ENCODE measurements at regions not wholly inside any gene's neighbourhood (a gene's known extent, or its start where the extent isn't known, plus 50 kb on each side); places are given as distances from the start of the nearest gene placed in this dataset.

- no peak for DNase-seq
- ATAC-seq: no peak
- CTCF ChIA-PET: no interaction called here
- peaks cover 0 to 3% (median 0%) of the 10 kb centered on the region in 7 donors for H3K4me1 Mint-ChIP-seq
- no peaks in the 10 kb centered on the region for H3K36me3 Mint-ChIP-seq
- no peaks in the 10 kb centered on the region for H3K9me3 ChIP-seq (ENCODE audit: control insufficient read depth in 2 of 3, low read length in 3 of 3)
- no peak overlapping the region for H3K4me3 Mint-ChIP-seq
- H3K27ac Mint-ChIP-seq: no peak overlapping the region
- H3K9me3 Mint-ChIP-seq: peaks cover 0 to 1% (median 0%) of the 10 kb centered on the region in 11 donors
- H3K27me3 Mint-ChIP-seq: peaks cover 0 to 25% (median 0%) of the 10 kb centered on the region in 5 donors
- H3K27me3 ChIP-seq (ENCODE audit: control insufficient read depth in 2 of 2, insufficient read depth in 2 of 2, low read length in 2 of 2): no peaks in the 10 kb centered on the region
- POLR2A ChIA-PET: no interaction called here
- no peaks in the 10 kb centered on the region for H3K4me1 ChIP-seq (ENCODE audit: control insufficient read depth in 2 of 2, insufficient read depth in 2 of 2, low read length in 2 of 2)
- no peak overlapping the region for H3K4me3 ChIP-seq (ENCODE audit: low read length)
- H3K36me3 ChIP-seq (ENCODE audit: control insufficient read depth in 2 of 3, insufficient read depth in 3 of 3, low read length in 3 of 3): no peaks in the 10 kb centered on the region
- intact Hi-C loops (cut with micrococcal nuclease): no loop called here
- no peak overlapping the region for H3K27ac ChIP-seq (ENCODE audit: low read depth, low read length)
These were observed 82.9 kb upstream of the APBB1IP start for GRCh38 chr10:26355241-26355640.

GRCh38 chr10:26357203-26357602 lies 80.9 kb upstream of the APBB1IP start:
- H3K9me3 ChIP-seq (ENCODE audit: control insufficient read depth in 2 of 3, low read length in 3 of 3): no peaks in the 10 kb centered on the region
- Mint-ChIP-seq H3K4me3 (no peak overlapping the region), H3K9me3 (no peaks in the 10 kb centered on the region), H3K27me3 (peaks cover 0 to 30% (median 0%) of the 10 kb centered on the region in 5 donors), H3K36me3 (no peaks in the 10 kb centered on the region), H3K27ac (no peak overlapping the region), H3K4me1 (peaks cover 0 to 3% (median 0%) of the 10 kb centered on the region in 7 donors)
- DNase-seq: no peak
- CTCF ChIA-PET: no interaction called here
- ATAC-seq: no peak
- H3K4me1 ChIP-seq (ENCODE audit: control insufficient read depth in 2 of 2, insufficient read depth in 2 of 2, low read length in 2 of 2): no peaks in the 10 kb centered on the region
- H3K4me3 ChIP-seq (ENCODE audit: low read length): no peak overlapping the region
- intact Hi-C loops (cut with micrococcal nuclease): no loop called here
- H3K27me3 ChIP-seq (ENCODE audit: control insufficient read depth in 2 of 2, insufficient read depth in 2 of 2, low read length in 2 of 2): no peaks in the 10 kb centered on the region
- H3K36me3 ChIP-seq (ENCODE audit: control insufficient read depth in 2 of 3, insufficient read depth in 3 of 3, low read length in 3 of 3): no peaks in the 10 kb centered on the region
- H3K27ac ChIP-seq (ENCODE audit: low read depth, low read length): no peak overlapping the region
- POLR2A ChIA-PET: no interaction called here

GRCh38 chr10:26358071-26358470 lies 80.1 kb upstream of the APBB1IP start:
- Mint-ChIP-seq H3K27me3 (peaks cover 0 to 28% (median 0%) of the 10 kb centered on the region in 5 donors), H3K27ac (no peak overlapping the region), H3K36me3 (no peaks in the 10 kb centered on the region), H3K4me3 (no peak overlapping the region), H3K4me1 (no peaks in the 10 kb centered on the region), H3K9me3 (no peaks in the 10 kb centered on the region)
- DNase-seq (no peak), ATAC-seq (no peak)
- Histone ChIP-seq H3K4me3 (ENCODE audit: low read length) (no peak overlapping the region), H3K27ac (ENCODE audit: low read depth, low read length) (no peak overlapping the region), H3K9me3 (ENCODE audit: control insufficient read depth in 2 of 3, low read length in 3 of 3) (no peaks in the 10 kb centered on the region), H3K36me3 (ENCODE audit: control insufficient read depth in 2 of 3, insufficient read depth in 3 of 3, low read length in 3 of 3) (no peaks in the 10 kb centered on the region), H3K27me3 (ENCODE audit: control insufficient read depth in 2 of 2, insufficient read depth in 2 of 2, low read length in 2 of 2) (no peaks in the 10 kb centered on the region), H3K4me1 (ENCODE audit: control insufficient read depth in 2 of 2, insufficient read depth in 2 of 2, low read length in 2 of 2) (no peaks in the 10 kb centered on the region)
- CTCF ChIA-PET: no interaction called here
- POLR2A ChIA-PET: no interaction called here
- intact Hi-C loops (cut with micrococcal nuclease): no loop called here

- Mint-ChIP-seq H3K9me3 (no peaks in the 10 kb centered on the region), H3K4me1 (peaks cover 0 to 2% (median 0%) of the 10 kb centered on the region in 7 donors), H3K27me3 (peaks cover 0 to 28% (median 0%) of the 10 kb centered on the region in 5 donors), H3K27ac (no peak overlapping the region), H3K4me3 (no peak overlapping the region), H3K36me3 (no peaks in the 10 kb centered on the region)
- no peaks in the 10 kb centered on the region for H3K4me1 ChIP-seq (ENCODE audit: control insufficient read depth in 2 of 2, insufficient read depth in 2 of 2, low read length in 2 of 2)
- H3K36me3 ChIP-seq (ENCODE audit: control insufficient read depth in 2 of 3, insufficient read depth in 3 of 3, low read length in 3 of 3): no peaks in the 10 kb centered on the region
- no peak for DNase-seq
- no peak overlapping the region for H3K27ac ChIP-seq (ENCODE audit: low read depth, low read length)
- POLR2A ChIA-PET: no interaction called here
- CTCF ChIA-PET: interaction anchor here (0.9 kb wide), 1 partner anchor 15 kb away, joined by 4 read pairs; no protein-coding TSS in a partner anchor
- no peak for ATAC-seq
- intact Hi-C loops (cut with micrococcal nuclease): loop anchor here in 1 of 2 donors (1.0 kb wide), 1 partner anchor 71 kb away; no protein-coding TSS in a partner anchor
- no peaks in the 10 kb centered on the region for H3K9me3 ChIP-seq (ENCODE audit: control insufficient read depth in 2 of 3, low read length in 3 of 3)
- H3K27me3 ChIP-seq (ENCODE audit: control insufficient read depth in 2 of 2, insufficient read depth in 2 of 2, low read length in 2 of 2): no peaks in the 10 kb centered on the region
- H3K4me3 ChIP-seq (ENCODE audit: low read length): no peak overlapping the region
These were observed 78.5 kb upstream of the APBB1IP start for GRCh38 chr10:26359670-26360069.

- Mint-ChIP-seq H3K27me3 (peaks cover 0 to 19% (median 0%) of the 10 kb centered on the region in 5 donors), H3K36me3 (no peaks in the 10 kb centered on the region), H3K4me1 (peaks cover 0 to 2% (median 0%) of the 10 kb centered on the region in 7 donors), H3K9me3 (no peaks in the 10 kb centered on the region), H3K4me3 (no peak overlapping the region), H3K27ac (no peak overlapping the region)
- Histone ChIP-seq H3K36me3 (ENCODE audit: control insufficient read depth in 2 of 3, insufficient read depth in 3 of 3, low read length in 3 of 3) (no peaks in the 10 kb centered on the region), H3K27me3 (ENCODE audit: control insufficient read depth in 2 of 2, insufficient read depth in 2 of 2, low read length in 2 of 2) (no peaks in the 10 kb centered on the region), H3K9me3 (ENCODE audit: control insufficient read depth in 2 of 3, low read length in 3 of 3) (no peaks in the 10 kb centered on the region), H3K4me1 (ENCODE audit: control insufficient read depth in 2 of 2, insufficient read depth in 2 of 2, low read length in 2 of 2) (no peaks in the 10 kb centered on the region), H3K27ac (ENCODE audit: low read depth, low read length) (no peak overlapping the region), H3K4me3 (ENCODE audit: low read length) (no peak overlapping the region)
- DNase-seq: no peak
- no peak for ATAC-seq
- ChIA-PET CTCF (no interaction called here), POLR2A (no interaction called here)
- intact Hi-C loops (cut with micrococcal nuclease): no loop called here
These were observed 76.8 kb upstream of the APBB1IP start for GRCh38 chr10:26361351-26361750.

GRCh38 chr10:26361971-26362370 lies 76.2 kb upstream of the APBB1IP start:
- intact Hi-C loops (cut with micrococcal nuclease): no loop called here
- CTCF ChIA-PET: no interaction called here
- Histone ChIP-seq H3K36me3 (ENCODE audit: control insufficient read depth in 2 of 3, insufficient read depth in 3 of 3, low read length in 3 of 3) (no peaks in the 10 kb centered on the region), H3K27ac (ENCODE audit: low read depth, low read length) (no peak overlapping the region), H3K9me3 (ENCODE audit: control insufficient read depth in 2 of 3, low read length in 3 of 3) (no peaks in the 10 kb centered on the region), H3K27me3 (ENCODE audit: control insufficient read depth in 2 of 2, insufficient read depth in 2 of 2, low read length in 2 of 2) (no peaks in the 10 kb centered on the region), H3K4me3 (ENCODE audit: low read length) (no peak overlapping the region), H3K4me1 (ENCODE audit: control insufficient read depth in 2 of 2, insufficient read depth in 2 of 2, low read length in 2 of 2) (no peaks in the 10 kb centered on the region)
- POLR2A ChIA-PET: no interaction called here
- no peaks in the 10 kb centered on the region for H3K9me3 Mint-ChIP-seq
- peaks cover 0 to 2% (median 0%) of the 10 kb centered on the region in 7 donors for H3K4me1 Mint-ChIP-seq
- no peaks in the 10 kb centered on the region for H3K36me3 Mint-ChIP-seq
- no peak for ATAC-seq
- peaks cover 0 to 17% (median 0%) of the 10 kb centered on the region in 5 donors for H3K27me3 Mint-ChIP-seq
- H3K4me3 Mint-ChIP-seq: no peak overlapping the region
- no peak overlapping the region for H3K27ac Mint-ChIP-seq
- DNase-seq: no peak

GRCh38 chr10:26365681-26366358 lies 72.3 kb upstream of the APBB1IP start:
- H3K4me3 Mint-ChIP-seq: no peak overlapping the region
- Histone ChIP-seq H3K4me1 (ENCODE audit: control insufficient read depth in 2 of 2, insufficient read depth in 2 of 2, low read length in 2 of 2) (no peaks in the 10 kb centered on the region), H3K9me3 (ENCODE audit: control insufficient read depth in 2 of 3, low read length in 3 of 3) (no peaks in the 10 kb centered on the region), H3K27ac (ENCODE audit: low read depth, low read length) (no peak overlapping the region), H3K36me3 (ENCODE audit: control insufficient read depth in 2 of 3, insufficient read depth in 3 of 3, low read length in 3 of 3) (no peaks in the 10 kb centered on the region), H3K27me3 (ENCODE audit: control insufficient read depth in 2 of 2, insufficient read depth in 2 of 2, low read length in 2 of 2) (no peaks in the 10 kb centered on the region), H3K4me3 (ENCODE audit: low read length) (no peak overlapping the region)
- no peaks in the 10 kb centered on the region for H3K36me3 Mint-ChIP-seq
- ChIA-PET POLR2A (no interaction called here), CTCF (no interaction called here)
- peaks cover 0 to 12% (median 0%) of the 10 kb centered on the region in 5 donors for H3K27me3 Mint-ChIP-seq
- no peak overlapping the region for H3K27ac Mint-ChIP-seq
- no peak for DNase-seq
- ATAC-seq: peak; percentile 52
- intact Hi-C loops (cut with micrococcal nuclease): loop anchor here in 1 of 2 donors (5.0 kb wide), 1 partner anchor 36 kb away; no protein-coding TSS in a partner anchor
- peaks cover 0 to 2% (median 0%) of the 10 kb centered on the region in 7 donors for H3K4me1 Mint-ChIP-seq
- H3K9me3 Mint-ChIP-seq: peaks cover 0 to 21% (median 3%) of the 10 kb centered on the region in 11 donors

Data from naive thymus-derived CD4-positive, alpha-beta T cell (primary cell).